ENCODE measurements at regions not wholly inside any gene's neighbourhood (a gene's known extent, or its start where the extent isn't known, plus 50 kb on each side); places are given as distances from the start of the nearest gene placed in this dataset.

DNA sequence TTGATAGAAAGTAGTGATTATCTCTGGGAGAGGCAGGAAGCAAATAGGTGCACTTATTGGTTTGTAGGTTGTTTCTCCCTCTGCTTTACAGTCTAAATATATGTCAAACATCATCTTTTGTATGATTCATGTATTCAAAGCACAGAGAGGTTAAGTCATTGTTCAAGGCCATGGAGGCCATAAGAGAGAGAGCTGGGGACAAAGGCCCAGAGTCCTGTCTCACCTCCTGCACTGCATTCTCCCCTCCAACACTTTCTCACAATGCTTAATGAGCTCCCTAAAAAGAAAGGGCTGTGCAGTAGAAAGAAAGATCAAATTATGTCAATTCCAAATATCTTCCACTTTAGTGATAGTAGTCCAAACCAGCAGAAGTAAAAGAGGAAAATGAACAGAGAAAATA lies 180.4 kb upstream of the DIO3 start:
- H3K4me2 ChIP-seq (ENCODE audit: low read length): no peak overlapping the region
- TF ChIP-seq, protein P1, sequence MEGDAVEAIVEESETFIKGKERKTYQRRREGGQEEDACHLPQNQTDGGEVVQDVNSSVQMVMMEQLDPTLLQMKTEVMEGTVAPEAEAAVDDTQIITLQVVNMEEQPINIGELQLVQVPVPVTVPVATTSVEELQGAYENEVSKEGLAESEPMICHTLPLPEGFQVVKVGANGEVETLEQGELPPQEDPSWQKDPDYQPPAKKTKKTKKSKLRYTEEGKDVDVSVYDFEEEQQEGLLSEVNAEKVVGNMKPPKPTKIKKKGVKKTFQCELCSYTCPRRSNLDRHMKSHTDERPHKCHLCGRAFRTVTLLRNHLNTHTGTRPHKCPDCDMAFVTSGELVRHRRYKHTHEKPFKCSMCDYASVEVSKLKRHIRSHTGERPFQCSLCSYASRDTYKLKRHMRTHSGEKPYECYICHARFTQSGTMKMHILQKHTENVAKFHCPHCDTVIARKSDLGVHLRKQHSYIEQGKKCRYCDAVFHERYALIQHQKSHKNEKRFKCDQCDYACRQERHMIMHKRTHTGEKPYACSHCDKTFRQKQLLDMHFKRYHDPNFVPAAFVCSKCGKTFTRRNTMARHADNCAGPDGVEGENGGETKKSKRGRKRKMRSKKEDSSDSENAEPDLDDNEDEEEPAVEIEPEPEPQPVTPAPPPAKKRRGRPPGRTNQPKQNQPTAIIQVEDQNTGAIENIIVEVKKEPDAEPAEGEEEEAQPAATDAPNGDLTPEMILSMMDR (IDR thresholded peaks at IDR 0.05; ENCODE audit: low read depth, low read length): no peak
- TF ChIP-seq EZH2phosphoT487 (IDR thresholded peaks at IDR 0.05; ENCODE audit: low read depth): no peak
- no peaks in the 10 kb centered on the region for H3K79me2 ChIP-seq (ENCODE audit: low read length)
- no peak overlapping the region for H3K4me3 ChIP-seq (ENCODE audit: low read length)
- no peaks in the 10 kb centered on the region for H3K9me3 ChIP-seq (ENCODE audit: insufficient read depth, low read length)
- H2AFZ ChIP-seq (ENCODE audit: low read depth, low read length): no peak overlapping the region
- H3K9ac ChIP-seq (ENCODE audit: low read length): no peak overlapping the region
- H3K27me3 ChIP-seq (ENCODE audit: low read depth, low read length): no peaks in the 10 kb centered on the region; the same call in 1 of the 2 replicates
- no peaks in the 10 kb centered on the region for H3K36me3 ChIP-seq (replicated peaks; ENCODE audit: low read depth, low read length)
- H3K27ac ChIP-seq (ENCODE audit: low read length): no peak overlapping the region
- no peaks in the 10 kb centered on the region for H4K20me1 ChIP-seq (ENCODE audit: insufficient read depth, low read length)
- H3K4me1 ChIP-seq (ENCODE audit: low read length): no peaks in the 10 kb centered on the region

DNA sequence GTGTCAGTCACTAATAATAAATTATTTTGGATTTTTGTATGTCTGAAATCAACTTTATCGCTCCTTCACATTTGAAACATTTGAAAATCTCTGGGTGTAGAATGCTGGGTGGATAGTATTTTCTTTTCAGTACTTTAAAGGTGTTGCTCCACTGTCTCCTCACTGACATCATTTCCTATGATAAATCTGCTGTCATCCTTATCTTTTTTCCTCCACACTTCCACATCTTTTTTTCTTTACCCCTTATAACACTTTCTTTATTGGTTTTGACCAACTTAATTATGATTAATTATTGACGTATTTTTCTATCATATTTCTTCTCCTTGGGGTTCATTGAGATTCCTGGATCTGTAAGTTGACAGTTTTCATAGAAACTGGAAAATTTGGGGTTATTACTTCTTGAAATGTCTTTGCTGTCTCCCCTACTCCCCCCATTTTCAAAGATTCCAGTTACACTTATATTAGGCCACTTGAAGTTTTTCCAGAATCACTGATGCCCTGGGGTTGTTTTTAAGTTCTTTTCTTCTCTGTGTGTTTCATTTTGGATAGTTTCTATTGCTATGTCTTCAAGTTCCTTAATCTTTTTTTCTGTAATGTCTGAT lies 177.5 kb upstream of the DIO3 start:
- H3K27me3 ChIP-seq (ENCODE audit: low read depth, low read length): no peaks in the 10 kb centered on the region
- H3K79me2 ChIP-seq (ENCODE audit: low read length): no peaks in the 10 kb centered on the region
- H2AFZ ChIP-seq (ENCODE audit: low read depth, low read length): no peak overlapping the region
- TF ChIP-seq, protein P1 (IDR thresholded peaks at IDR 0.05; ENCODE audit: low read depth, low read length): no peak
- no peak overlapping the region for H3K4me2 ChIP-seq (ENCODE audit: low read length)
- no peak overlapping the region for H3K9ac ChIP-seq (ENCODE audit: low read length)
- H3K4me1 ChIP-seq (ENCODE audit: low read length): no peaks in the 10 kb centered on the region
- no peaks in the 10 kb centered on the region for H3K9me3 ChIP-seq (ENCODE audit: insufficient read depth, low read length)
- H3K4me3 ChIP-seq (ENCODE audit: low read length): no peak overlapping the region
- no peaks in the 10 kb centered on the region for H3K36me3 ChIP-seq (replicated peaks; ENCODE audit: low read depth, low read length)
- no peaks in the 10 kb centered on the region for H4K20me1 ChIP-seq (ENCODE audit: insufficient read depth, low read length)
- H3K27ac ChIP-seq (ENCODE audit: low read length): no peak overlapping the region

DNA sequence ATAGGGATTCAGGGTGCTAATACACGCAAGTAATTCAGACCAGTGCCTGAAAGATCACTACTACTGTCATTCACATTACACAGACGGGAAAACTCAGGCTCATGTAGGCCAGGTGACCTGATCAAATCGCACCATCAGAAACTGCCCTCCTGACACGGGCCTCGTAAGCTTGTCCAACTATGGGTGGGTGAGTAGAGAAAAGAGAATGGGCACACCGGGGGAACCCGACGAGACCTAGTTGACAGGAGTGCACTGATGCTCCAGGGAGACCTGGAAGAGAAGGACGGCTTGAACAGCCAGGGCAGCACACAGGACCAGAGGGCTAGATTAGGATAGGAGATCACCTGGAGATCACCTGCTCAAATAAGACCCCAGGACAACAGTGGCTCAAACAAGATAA lies 166.9 kb upstream of the DIO3 start:
- H3K27ac ChIP-seq (ENCODE audit: low read length): no peak overlapping the region
- no peaks in the 10 kb centered on the region for H3K79me2 ChIP-seq (ENCODE audit: low read length)
- TF ChIP-seq, protein P1 (IDR thresholded peaks at IDR 0.05; ENCODE audit: low read depth, low read length): no peak
- no peak for TF ChIP-seq EZH2phosphoT487 (IDR thresholded peaks at IDR 0.05; ENCODE audit: low read depth)
- no peaks in the 10 kb centered on the region for H3K4me1 ChIP-seq (ENCODE audit: low read length)
- H3K36me3 ChIP-seq (replicated peaks; ENCODE audit: low read depth, low read length): no peaks in the 10 kb centered on the region
- H3K4me2 ChIP-seq (ENCODE audit: low read length): no peak overlapping the region
- no peaks in the 10 kb centered on the region for H4K20me1 ChIP-seq (ENCODE audit: insufficient read depth, low read length)
- no peaks in the 10 kb centered on the region for H3K9me3 ChIP-seq (ENCODE audit: insufficient read depth, low read length)
- H2AFZ ChIP-seq (ENCODE audit: low read depth, low read length): no peak overlapping the region
- no peaks in the 10 kb centered on the region for H3K27me3 ChIP-seq (ENCODE audit: low read depth, low read length)
- no peak overlapping the region for H3K9ac ChIP-seq (ENCODE audit: low read length)
- no peak overlapping the region for H3K4me3 ChIP-seq (ENCODE audit: low read length)

DNA sequence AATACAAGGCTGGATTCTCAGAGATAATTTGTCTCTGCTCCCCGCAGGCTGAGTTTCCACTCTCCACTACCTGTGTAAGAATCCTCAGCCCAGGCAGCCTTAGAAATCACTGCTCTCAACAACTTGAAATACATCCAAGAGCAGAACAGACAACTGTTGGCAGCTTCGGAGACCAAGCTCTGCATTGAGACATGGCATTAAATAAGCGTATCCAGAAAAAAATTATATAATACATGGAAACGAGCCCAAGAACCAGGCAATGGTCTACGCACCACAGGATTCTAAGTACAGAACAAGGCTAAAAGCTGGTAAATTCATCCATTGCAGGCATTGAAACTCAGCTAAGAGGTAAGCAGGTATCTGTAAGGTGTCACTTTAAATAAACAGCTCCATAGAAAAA lies 165.5 kb upstream of the DIO3 start:
- Histone ChIP-seq H3K9me3 (ENCODE audit: insufficient read depth, low read length) (no peaks in the 10 kb centered on the region), H3K79me2 (ENCODE audit: low read length) (no peaks in the 10 kb centered on the region)
- TF ChIP-seq, protein P1 (IDR thresholded peaks at IDR 0.05; ENCODE audit: low read depth, low read length): no peak
- no peak for TF ChIP-seq EZH2phosphoT487 (IDR thresholded peaks at IDR 0.05; ENCODE audit: low read depth)

More for the DNA sequence above, 165.5 kb upstream of the DIO3 start:
- H3K9ac ChIP-seq (ENCODE audit: low read length): no peak overlapping the region
- H3K4me3 ChIP-seq (ENCODE audit: low read length): no peak overlapping the region
- H3K36me3 ChIP-seq (replicated peaks; ENCODE audit: low read depth, low read length): no peaks in the 10 kb centered on the region
- H4K20me1 ChIP-seq (ENCODE audit: insufficient read depth, low read length): no peaks in the 10 kb centered on the region
- no peak overlapping the region for H3K4me2 ChIP-seq (ENCODE audit: low read length)
- no peaks in the 10 kb centered on the region for H3K27me3 ChIP-seq (ENCODE audit: low read depth, low read length)
- H2AFZ ChIP-seq (ENCODE audit: low read depth, low read length): no peak overlapping the region
- no peak overlapping the region for H3K27ac ChIP-seq (ENCODE audit: low read length)
- no peaks in the 10 kb centered on the region for H3K4me1 ChIP-seq (ENCODE audit: low read length)

Data from OCI-LY3 (cell line).